ENCODE measurements at regions not wholly inside any gene's neighbourhood (a gene's known extent, or its start where the extent isn't known, plus 50 kb on each side); places are given as distances from the start of the nearest gene placed in this dataset.

DNA sequence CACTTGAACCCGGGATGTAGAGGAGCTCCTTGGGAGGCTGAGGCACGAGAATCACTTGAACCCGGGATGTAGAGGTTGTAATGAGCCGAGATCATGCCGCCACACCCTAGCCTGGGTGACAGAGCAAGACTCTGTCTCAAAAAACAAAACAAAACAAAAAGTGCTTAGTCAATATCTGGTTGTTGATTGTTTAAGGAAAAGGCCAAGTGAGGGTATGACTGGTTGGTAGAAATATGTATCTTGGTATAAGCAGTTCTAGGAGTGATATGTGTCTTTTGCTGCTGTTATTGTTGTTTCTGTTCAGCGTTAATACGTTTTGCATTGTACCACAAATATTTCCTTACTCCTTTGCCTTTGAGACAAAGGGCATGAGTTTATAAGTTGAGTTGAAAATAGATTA lies 210.7 kb upstream of the DMRT1 start (continued):
- TF ChIP-seq, protein P1, sequence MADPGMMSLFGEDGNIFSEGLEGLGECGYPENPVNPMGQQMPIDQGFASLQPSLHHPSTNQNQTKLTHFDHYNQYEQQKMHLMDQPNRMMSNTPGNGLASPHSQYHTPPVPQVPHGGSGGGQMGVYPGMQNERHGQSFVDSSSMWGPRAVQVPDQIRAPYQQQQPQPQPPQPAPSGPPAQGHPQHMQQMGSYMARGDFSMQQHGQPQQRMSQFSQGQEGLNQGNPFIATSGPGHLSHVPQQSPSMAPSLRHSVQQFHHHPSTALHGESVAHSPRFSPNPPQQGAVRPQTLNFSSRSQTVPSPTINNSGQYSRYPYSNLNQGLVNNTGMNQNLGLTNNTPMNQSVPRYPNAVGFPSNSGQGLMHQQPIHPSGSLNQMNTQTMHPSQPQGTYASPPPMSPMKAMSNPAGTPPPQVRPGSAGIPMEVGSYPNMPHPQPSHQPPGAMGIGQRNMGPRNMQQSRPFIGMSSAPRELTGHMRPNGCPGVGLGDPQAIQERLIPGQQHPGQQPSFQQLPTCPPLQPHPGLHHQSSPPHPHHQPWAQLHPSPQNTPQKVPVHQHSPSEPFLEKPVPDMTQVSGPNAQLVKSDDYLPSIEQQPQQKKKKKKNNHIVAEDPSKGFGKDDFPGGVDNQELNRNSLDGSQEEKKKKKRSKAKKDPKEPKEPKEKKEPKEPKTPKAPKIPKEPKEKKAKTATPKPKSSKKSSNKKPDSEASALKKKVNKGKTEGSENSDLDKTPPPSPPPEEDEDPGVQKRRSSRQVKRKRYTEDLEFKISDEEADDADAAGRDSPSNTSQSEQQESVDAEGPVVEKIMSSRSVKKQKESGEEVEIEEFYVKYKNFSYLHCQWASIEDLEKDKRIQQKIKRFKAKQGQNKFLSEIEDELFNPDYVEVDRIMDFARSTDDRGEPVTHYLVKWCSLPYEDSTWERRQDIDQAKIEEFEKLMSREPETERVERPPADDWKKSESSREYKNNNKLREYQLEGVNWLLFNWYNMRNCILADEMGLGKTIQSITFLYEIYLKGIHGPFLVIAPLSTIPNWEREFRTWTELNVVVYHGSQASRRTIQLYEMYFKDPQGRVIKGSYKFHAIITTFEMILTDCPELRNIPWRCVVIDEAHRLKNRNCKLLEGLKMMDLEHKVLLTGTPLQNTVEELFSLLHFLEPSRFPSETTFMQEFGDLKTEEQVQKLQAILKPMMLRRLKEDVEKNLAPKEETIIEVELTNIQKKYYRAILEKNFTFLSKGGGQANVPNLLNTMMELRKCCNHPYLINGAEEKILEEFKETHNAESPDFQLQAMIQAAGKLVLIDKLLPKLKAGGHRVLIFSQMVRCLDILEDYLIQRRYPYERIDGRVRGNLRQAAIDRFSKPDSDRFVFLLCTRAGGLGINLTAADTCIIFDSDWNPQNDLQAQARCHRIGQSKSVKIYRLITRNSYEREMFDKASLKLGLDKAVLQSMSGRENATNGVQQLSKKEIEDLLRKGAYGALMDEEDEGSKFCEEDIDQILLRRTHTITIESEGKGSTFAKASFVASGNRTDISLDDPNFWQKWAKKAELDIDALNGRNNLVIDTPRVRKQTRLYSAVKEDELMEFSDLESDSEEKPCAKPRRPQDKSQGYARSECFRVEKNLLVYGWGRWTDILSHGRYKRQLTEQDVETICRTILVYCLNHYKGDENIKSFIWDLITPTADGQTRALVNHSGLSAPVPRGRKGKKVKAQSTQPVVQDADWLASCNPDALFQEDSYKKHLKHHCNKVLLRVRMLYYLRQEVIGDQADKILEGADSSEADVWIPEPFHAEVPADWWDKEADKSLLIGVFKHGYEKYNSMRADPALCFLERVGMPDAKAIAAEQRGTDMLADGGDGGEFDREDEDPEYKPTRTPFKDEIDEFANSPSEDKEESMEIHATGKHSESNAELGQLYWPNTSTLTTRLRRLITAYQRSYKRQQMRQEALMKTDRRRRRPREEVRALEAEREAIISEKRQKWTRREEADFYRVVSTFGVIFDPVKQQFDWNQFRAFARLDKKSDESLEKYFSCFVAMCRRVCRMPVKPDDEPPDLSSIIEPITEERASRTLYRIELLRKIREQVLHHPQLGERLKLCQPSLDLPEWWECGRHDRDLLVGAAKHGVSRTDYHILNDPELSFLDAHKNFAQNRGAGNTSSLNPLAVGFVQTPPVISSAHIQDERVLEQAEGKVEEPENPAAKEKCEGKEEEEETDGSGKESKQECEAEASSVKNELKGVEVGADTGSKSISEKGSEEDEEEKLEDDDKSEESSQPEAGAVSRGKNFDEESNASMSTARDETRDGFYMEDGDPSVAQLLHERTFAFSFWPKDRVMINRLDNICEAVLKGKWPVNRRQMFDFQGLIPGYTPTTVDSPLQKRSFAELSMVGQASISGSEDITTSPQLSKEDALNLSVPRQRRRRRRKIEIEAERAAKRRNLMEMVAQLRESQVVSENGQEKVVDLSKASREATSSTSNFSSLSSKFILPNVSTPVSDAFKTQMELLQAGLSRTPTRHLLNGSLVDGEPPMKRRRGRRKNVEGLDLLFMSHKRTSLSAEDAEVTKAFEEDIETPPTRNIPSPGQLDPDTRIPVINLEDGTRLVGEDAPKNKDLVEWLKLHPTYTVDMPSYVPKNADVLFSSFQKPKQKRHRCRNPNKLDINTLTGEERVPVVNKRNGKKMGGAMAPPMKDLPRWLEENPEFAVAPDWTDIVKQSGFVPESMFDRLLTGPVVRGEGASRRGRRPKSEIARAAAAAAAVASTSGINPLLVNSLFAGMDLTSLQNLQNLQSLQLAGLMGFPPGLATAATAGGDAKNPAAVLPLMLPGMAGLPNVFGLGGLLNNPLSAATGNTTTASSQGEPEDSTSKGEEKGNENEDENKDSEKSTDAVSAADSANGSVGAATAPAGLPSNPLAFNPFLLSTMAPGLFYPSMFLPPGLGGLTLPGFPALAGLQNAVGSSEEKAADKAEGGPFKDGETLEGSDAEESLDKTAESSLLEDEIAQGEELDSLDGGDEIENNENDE (IDR thresholded peaks at IDR 0.05; ENCODE audit: insufficient replicate concordance, low read length) = no peak
- TF ChIP-seq TAF7 (optimal IDR thresholded peaks at IDR 0.05; ENCODE audit: borderline replicate concordance, low read depth, low read length) (no peak), TAF1 (IDR thresholded peaks at IDR 0.05; ENCODE audit: low read depth, low read length) (no peak), HDAC2 (IDR thresholded peaks at IDR 0.05; ENCODE audit: borderline replicate concordance in 1 of 2, low read depth in 2 of 2, low read length in 2 of 2) (no peak)

All from H1 (cell line).